ENCODE measurements at regions not wholly inside any gene's neighbourhood (a gene's known extent, or its start where the extent isn't known, plus 50 kb on each side); places are given as distances from the start of the nearest gene placed in this dataset.

DNA sequence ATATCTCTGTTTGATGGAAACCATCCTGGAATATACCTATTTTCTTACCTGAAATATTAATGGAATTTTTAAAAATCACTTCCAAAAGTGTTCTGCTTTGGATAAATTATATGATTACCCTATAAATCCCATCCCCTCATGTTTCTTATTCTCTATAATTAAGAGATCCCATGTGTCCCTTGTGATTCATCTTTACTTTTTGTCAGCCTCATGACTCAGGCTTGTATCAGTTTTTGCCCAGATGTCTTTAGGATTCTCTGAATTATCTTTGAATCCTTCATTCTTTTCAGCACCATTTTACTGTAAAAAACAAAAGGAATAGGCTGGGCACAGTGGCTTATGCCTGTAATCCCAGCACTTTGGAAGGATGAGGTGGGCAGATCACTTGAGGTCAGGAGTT lies 804.5 kb upstream of the CITED2 start:
- Histone ChIP-seq H3F3A (ENCODE audit: insufficient read depth, low read length, poor library complexity, severe bottlenecking) (no peaks in the 10 kb centered on the region), H3K27ac (ENCODE audit: low read length) (no peak overlapping the region), H2AFZ (ENCODE audit: low read depth, low read length) (no peak overlapping the region), H3K9me3 (ENCODE audit: low read length) (no peaks in the 10 kb centered on the region), H3K9me2 (ENCODE audit: insufficient read depth, low read length) (no peaks in the 10 kb centered on the region), H3K27me3 (ENCODE audit: insufficient read depth, low read depth, low read length) (no peaks in the 10 kb centered on the region), H3K9ac (ENCODE audit: low read length) (no peak overlapping the region), H3K79me2 (replicated peaks; ENCODE audit: insufficient read depth, low read length) (no peaks in the 10 kb centered on the region), H4K20me1 (ENCODE audit: insufficient read depth) (no peaks in the 10 kb centered on the region), H3K4me3 (ENCODE audit: low read length) (no peak overlapping the region), H3K36me3 (ENCODE audit: insufficient read depth, low read length) (no peaks in the 10 kb centered on the region), H3K4me2 (ENCODE audit: low read length) (no peak overlapping the region)
- no peak for TF ChIP-seq EP300 (conservative IDR thresholded peaks at IDR 0.05; ENCODE audit: poor library complexity, severe bottlenecking)
- no peak for TF ChIP-seq RAD21 (conservative IDR thresholded peaks at IDR 0.05)
- TF ChIP-seq, protein P1, sequence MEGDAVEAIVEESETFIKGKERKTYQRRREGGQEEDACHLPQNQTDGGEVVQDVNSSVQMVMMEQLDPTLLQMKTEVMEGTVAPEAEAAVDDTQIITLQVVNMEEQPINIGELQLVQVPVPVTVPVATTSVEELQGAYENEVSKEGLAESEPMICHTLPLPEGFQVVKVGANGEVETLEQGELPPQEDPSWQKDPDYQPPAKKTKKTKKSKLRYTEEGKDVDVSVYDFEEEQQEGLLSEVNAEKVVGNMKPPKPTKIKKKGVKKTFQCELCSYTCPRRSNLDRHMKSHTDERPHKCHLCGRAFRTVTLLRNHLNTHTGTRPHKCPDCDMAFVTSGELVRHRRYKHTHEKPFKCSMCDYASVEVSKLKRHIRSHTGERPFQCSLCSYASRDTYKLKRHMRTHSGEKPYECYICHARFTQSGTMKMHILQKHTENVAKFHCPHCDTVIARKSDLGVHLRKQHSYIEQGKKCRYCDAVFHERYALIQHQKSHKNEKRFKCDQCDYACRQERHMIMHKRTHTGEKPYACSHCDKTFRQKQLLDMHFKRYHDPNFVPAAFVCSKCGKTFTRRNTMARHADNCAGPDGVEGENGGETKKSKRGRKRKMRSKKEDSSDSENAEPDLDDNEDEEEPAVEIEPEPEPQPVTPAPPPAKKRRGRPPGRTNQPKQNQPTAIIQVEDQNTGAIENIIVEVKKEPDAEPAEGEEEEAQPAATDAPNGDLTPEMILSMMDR (IDR thresholded peaks at IDR 0.05; ENCODE audit: poor library complexity, severe bottlenecking): no peak
- no peak for TF ChIP-seq POLR2AphosphoS5 (IDR thresholded peaks at IDR 0.05)
- no peak for TF ChIP-seq MXI1 (conservative IDR thresholded peaks at IDR 0.05; ENCODE audit: poor library complexity, severe bottlenecking)
- TF ChIP-seq EZH2 (IDR thresholded peaks at IDR 0.05; ENCODE audit: borderline replicate concordance, insufficient read depth, low read length, poor library complexity, severe bottlenecking): no peak
- no peak for TF ChIP-seq TAF1 (IDR thresholded peaks at IDR 0.05; ENCODE audit: low read depth)
- TF ChIP-seq, protein P2, sequence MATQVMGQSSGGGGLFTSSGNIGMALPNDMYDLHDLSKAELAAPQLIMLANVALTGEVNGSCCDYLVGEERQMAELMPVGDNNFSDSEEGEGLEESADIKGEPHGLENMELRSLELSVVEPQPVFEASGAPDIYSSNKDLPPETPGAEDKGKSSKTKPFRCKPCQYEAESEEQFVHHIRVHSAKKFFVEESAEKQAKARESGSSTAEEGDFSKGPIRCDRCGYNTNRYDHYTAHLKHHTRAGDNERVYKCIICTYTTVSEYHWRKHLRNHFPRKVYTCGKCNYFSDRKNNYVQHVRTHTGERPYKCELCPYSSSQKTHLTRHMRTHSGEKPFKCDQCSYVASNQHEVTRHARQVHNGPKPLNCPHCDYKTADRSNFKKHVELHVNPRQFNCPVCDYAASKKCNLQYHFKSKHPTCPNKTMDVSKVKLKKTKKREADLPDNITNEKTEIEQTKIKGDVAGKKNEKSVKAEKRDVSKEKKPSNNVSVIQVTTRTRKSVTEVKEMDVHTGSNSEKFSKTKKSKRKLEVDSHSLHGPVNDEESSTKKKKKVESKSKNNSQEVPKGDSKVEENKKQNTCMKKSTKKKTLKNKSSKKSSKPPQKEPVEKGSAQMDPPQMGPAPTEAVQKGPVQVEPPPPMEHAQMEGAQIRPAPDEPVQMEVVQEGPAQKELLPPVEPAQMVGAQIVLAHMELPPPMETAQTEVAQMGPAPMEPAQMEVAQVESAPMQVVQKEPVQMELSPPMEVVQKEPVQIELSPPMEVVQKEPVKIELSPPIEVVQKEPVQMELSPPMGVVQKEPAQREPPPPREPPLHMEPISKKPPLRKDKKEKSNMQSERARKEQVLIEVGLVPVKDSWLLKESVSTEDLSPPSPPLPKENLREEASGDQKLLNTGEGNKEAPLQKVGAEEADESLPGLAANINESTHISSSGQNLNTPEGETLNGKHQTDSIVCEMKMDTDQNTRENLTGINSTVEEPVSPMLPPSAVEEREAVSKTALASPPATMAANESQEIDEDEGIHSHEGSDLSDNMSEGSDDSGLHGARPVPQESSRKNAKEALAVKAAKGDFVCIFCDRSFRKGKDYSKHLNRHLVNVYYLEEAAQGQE (IDR thresholded peaks at IDR 0.05; ENCODE audit: borderline replicate concordance): no peak
- no peak for TF ChIP-seq SMC3 (conservative IDR thresholded peaks at IDR 0.05; ENCODE audit: poor library complexity)

DNA sequence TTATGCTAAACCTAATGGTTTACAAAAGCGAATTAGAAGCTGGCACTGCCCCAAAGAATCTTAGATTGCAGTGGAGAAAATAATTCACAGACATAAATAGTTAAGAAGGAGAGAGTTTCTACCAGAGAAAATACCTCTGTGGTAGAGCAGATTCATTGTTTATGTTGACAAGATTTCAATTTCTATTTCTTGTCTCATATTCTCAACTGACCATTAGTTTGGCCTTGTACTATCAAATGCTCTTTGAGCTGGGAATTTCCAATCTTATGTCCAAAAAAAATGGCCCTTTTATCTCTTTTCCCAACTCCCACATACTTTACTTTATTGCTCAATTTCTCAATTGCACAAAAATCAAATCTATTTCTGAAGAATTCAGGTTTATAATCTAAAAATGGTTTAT lies 804.1 kb upstream of the CITED2 start:
- Histone ChIP-seq H3K27ac (ENCODE audit: low read length) (no peak overlapping the region), H3K4me2 (ENCODE audit: low read length) (no peak overlapping the region), H3K9me3 (ENCODE audit: low read length) (no peaks in the 10 kb centered on the region), H3K79me2 (replicated peaks; ENCODE audit: insufficient read depth, low read length) (no peaks in the 10 kb centered on the region), H2AFZ (ENCODE audit: low read depth, low read length) (no peak overlapping the region), H3K9ac (ENCODE audit: low read length) (no peak overlapping the region), H3F3A (ENCODE audit: insufficient read depth, low read length, poor library complexity, severe bottlenecking) (no peaks in the 10 kb centered on the region), H3K36me3 (ENCODE audit: insufficient read depth, low read length) (no peaks in the 10 kb centered on the region), H3K9me2 (ENCODE audit: insufficient read depth, low read length) (no peaks in the 10 kb centered on the region), H3K27me3 (ENCODE audit: insufficient read depth, low read depth, low read length) (no peaks in the 10 kb centered on the region), H3K4me3 (ENCODE audit: low read length) (no peak overlapping the region), H4K20me1 (ENCODE audit: insufficient read depth) (no peaks in the 10 kb centered on the region)
- TF ChIP-seq SMC3 (conservative IDR thresholded peaks at IDR 0.05; ENCODE audit: poor library complexity) (no peak), EZH2 (IDR thresholded peaks at IDR 0.05; ENCODE audit: borderline replicate concordance, insufficient read depth, low read length, poor library complexity, severe bottlenecking) (no peak), MXI1 (conservative IDR thresholded peaks at IDR 0.05; ENCODE audit: poor library complexity, severe bottlenecking) (no peak), EP300 (conservative IDR thresholded peaks at IDR 0.05; ENCODE audit: poor library complexity, severe bottlenecking) (no peak), TAF1 (IDR thresholded peaks at IDR 0.05; ENCODE audit: low read depth) (no peak), RAD21 (conservative IDR thresholded peaks at IDR 0.05) (no peak), POLR2AphosphoS5 (IDR thresholded peaks at IDR 0.05) (no peak)
- TF ChIP-seq, protein P2 (IDR thresholded peaks at IDR 0.05; ENCODE audit: borderline replicate concordance): no peak
- TF ChIP-seq, protein P1 (IDR thresholded peaks at IDR 0.05; ENCODE audit: poor library complexity, severe bottlenecking): no peak

All from neural cell (in vitro differentiated cells).